Panc1 (cell line): ENCODE measurements at regions not wholly inside any gene's neighbourhood (a gene's known extent, or its start where the extent isn't known, plus 50 kb on each side); places are given as distances from the start of the nearest gene placed in this dataset.
A peak's percentile ranks its signal among the peaks of the same experiment; 100 is the strongest.
"Not testable (repeated sequence)": the region's sequence is repeated elsewhere in the genome, so short reads cannot be mapped to it uniquely, and the experiment has no call there.

Source experiments
- ATAC-seq: fragments of 200-7000 bp; cut with Tn5 transposase; 2 replicates; pipeline ENCODE4 v1.9.1; 2020; ENCODE audit warnings: mild to moderate bottlenecking, moderate library complexity
- BruUV-seq: library from RNA; stranded (reverse); fragments of 400-500 nt; replicated peaks from 2 replicates; lab custom pipeline; 2021; lab: Mats Ljungman, UMichigan
- CTCF ChIA-PET: fragments of 300-600 bp; sonication (Branson Sonifier 250); formaldehyde crosslinking; loops from one replicate; lab custom pipeline; 2022; ENCODE audit warnings: antibody characterized with exemption; lab: Charles Lee
- POLR2A ChIA-PET: fragments of 300-600 bp; sonication (Branson Sonifier 250); formaldehyde crosslinking; loops from one replicate; lab custom pipeline; 2022; ENCODE audit warnings: antibody characterized with exemption; lab: Charles Lee
- DNase-seq: peaks from one replicate; pipeline ENCODE4 v3.0.0-alpha.2; 2010; ENCODE audit warnings: low read depth, low spot score
- H3K27ac ChIP-seq: 2 replicates; pipeline ENCODE4 v1.5.1; 2011; ENCODE audit warnings: mild to moderate bottlenecking, low read length, inconsistent platforms
- H3K27me3 ChIP-seq: fragments of 200-500 bp; sonication (Bioruptor generic); 2 replicates; pipeline ENCODE4 v1.6.0; 2014; ENCODE audit warnings: low read length, inconsistent platforms; ENCODE audit not compliant: control insufficient read depth, insufficient read depth
- H3K36me3 ChIP-seq: fragments of 200-500 bp; sonication (Bioruptor generic); 2 replicates; pipeline ENCODE4 v1.5.1; 2014; ENCODE audit warnings: inconsistent platforms, mild to moderate bottlenecking, low read length, moderate library complexity; ENCODE audit not compliant: control insufficient read depth, insufficient read depth
- H3K4me1 ChIP-seq: 2 replicates; pipeline ENCODE4 v1.5.1; 2011; ENCODE audit warnings: inconsistent platforms, mild to moderate bottlenecking, low read length, moderate library complexity; ENCODE audit not compliant: control insufficient read depth, insufficient read depth
- H3K4me3 ChIP-seq, 2 experiments: 2 replicates each; pipeline ENCODE4 v1.5.1; 2011 to 2012; ENCODE audit warnings: low read depth in 2 of 2, low read length in 2 of 2, mild to moderate bottlenecking in 2 of 2, inconsistent platforms in 1 of 2, moderate library complexity in 1 of 2
- H3K9me3 ChIP-seq: fragments of 200-500 bp; sonication (Bioruptor generic); 2 replicates; pipeline ENCODE4 v1.5.1; 2014; ENCODE audit warnings: low read depth, mild to moderate bottlenecking, inconsistent platforms, low read length, moderate library complexity; ENCODE audit not compliant: control insufficient read depth, insufficient read depth
- in situ Hi-C: cut with HindIII; loops from 2 replicates; pipeline ENCODE4 v1.10.0; 2016; ENCODE audit warnings: low sequenced_read_pairs, low pct_unique_long_range_greater_than_20kb
- intact Hi-C: fragments of 100-400 bp; cut with micrococcal nuclease; formaldehyde crosslinking; loops from one replicate; pipeline ENCODE4 v1.10.0; 2022; ENCODE audit not compliant: unreplicated experiment

DNA sequence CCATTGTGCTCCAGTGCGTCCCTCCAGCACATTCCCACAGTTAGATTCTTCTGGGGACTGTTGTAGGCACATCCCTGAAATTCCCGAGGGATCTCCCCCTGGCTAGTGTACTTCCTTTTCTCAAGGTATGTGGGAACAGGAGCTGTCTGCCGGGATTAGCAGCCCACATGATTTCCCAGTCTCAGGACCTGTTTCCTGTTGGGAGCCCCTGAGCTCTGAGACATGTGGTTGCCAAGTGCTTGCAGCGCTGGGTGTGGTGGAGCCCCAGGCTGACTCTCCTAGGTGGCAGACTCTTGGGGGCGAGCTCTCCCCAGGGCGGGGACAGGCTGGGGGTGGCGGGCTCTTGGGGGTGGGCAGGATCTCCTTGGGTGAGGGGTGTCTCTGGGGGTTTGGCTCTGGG lies 287.0 kb upstream of the PLGLB1 start:
- BruUV-seq, intact Hi-C loops, in situ Hi-C loops, POLR2A ChIA-PET, H3K4me1 ChIP-seq, H3K9me3 ChIP-seq, H3K36me3 ChIP-seq, H3K27me3 ChIP-seq, H3K27ac ChIP-seq, CTCF ChIA-PET, DNase-seq, ATAC-seq, H3K4me3 ChIP-seq: not testable (repeated sequence)

GRCh38 chr2:87309785-87310184 lies 288.1 kb upstream of the PLGLB1 start:
- intact Hi-C loops, H3K27ac ChIP-seq: not testable (repeated sequence)
- 0 out of 2 replicates have a peak, but pooled peaks have one; percentile 26 for ATAC-seq

DNA sequence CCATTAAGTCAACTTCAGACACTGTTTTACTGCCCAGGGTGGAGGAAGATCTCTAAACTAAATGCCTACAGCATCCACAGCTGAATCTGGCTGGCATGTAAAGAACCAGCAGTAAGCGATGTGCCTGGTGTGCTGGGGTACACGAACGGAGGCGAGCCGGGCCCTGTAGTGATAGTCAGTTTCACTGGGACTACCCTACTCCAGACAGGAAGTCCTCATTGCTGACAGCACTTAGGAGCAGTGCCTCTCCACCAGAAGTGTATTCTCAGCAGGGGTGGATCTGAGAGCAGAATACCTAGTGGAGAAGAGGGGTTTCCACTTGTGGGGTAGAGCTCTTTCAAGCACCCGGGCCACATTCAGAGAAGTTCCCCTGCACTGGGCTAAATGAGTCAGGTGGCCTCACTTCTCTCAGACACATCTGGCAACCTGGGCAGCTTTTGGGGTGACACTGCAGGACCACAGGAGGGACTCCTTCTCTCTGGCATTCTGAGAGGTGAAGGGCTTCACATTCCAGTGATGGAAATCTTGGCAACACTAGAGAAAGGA lies 290.3 kb upstream of the PLGLB1 start:
- POLR2A ChIA-PET, intact Hi-C loops, BruUV-seq, H3K9me3 ChIP-seq, H3K27me3 ChIP-seq, in situ Hi-C loops, H3K36me3 ChIP-seq, ATAC-seq, DNase-seq, H3K4me3 ChIP-seq, H3K27ac ChIP-seq, H3K4me1 ChIP-seq, CTCF ChIA-PET: not testable (repeated sequence)

More at GRCh38 chr2:87309785-87310184, 288.1 kb upstream of the PLGLB1 start:
- BruUV-seq, POLR2A ChIA-PET, H3K36me3 ChIP-seq, H3K4me3 ChIP-seq, H3K4me1 ChIP-seq, H3K27me3 ChIP-seq, DNase-seq, CTCF ChIA-PET, H3K9me3 ChIP-seq, in situ Hi-C loops: not testable (repeated sequence)

- POLR2A ChIA-PET, H3K4me3 ChIP-seq, intact Hi-C loops, DNase-seq, ATAC-seq, in situ Hi-C loops, CTCF ChIA-PET, H3K4me1 ChIP-seq, H3K27me3 ChIP-seq, H3K27ac ChIP-seq, H3K36me3 ChIP-seq, H3K9me3 ChIP-seq, BruUV-seq: not testable (repeated sequence)
Observed at GRCh38 chr2:87314622-87315021, 293.0 kb upstream of the PLGLB1 start.

DNA sequence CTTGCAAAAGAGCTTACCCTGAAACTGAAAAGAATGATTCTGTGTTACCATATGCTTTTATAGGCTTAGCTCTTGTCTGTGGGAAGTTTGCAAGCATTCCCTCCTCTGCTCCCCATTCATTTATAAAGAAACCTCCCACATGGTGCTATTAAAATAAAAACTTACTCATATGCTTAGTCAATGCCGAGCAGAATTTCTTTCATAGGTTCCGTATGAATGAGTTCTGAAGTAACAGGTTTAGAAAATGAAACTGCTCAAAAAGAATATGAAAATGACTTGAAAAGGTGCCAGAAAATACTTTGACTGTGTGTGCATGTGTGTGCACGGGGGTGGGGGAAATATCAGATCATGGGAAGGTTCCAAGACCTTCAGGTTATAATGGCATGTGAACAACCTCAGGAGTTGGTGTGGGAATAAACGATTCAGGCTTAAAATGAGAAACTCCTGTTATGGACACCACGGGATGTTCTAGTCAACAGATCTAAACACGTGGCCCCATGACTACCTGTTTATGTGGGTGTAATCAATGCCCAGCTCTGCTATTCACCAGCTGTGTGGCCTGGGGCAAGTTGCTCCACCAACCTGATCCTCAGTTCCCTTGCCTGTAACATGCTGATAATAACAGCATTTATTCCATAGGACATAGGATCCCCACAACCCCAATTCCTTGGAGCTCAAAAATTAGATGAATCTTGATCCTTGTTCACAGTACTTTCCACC lies 293.7 kb upstream of the PLGLB1 start:
- H3K9me3 ChIP-seq, CTCF ChIA-PET, H3K27ac ChIP-seq, H3K27me3 ChIP-seq, BruUV-seq, DNase-seq, in situ Hi-C loops, H3K4me1 ChIP-seq, intact Hi-C loops, H3K4me3 ChIP-seq, H3K36me3 ChIP-seq, POLR2A ChIA-PET: not testable (repeated sequence)
- peak; percentile 70 for ATAC-seq

- intact Hi-C loops, H3K27me3 ChIP-seq, H3K9me3 ChIP-seq, in situ Hi-C loops, ATAC-seq, H3K4me3 ChIP-seq, POLR2A ChIA-PET, H3K36me3 ChIP-seq, H3K27ac ChIP-seq, DNase-seq, BruUV-seq, CTCF ChIA-PET, H3K4me1 ChIP-seq: not testable (repeated sequence)
Observed at GRCh38 chr2:87317193-87317592, 295.5 kb upstream of the PLGLB1 start.

DNA sequence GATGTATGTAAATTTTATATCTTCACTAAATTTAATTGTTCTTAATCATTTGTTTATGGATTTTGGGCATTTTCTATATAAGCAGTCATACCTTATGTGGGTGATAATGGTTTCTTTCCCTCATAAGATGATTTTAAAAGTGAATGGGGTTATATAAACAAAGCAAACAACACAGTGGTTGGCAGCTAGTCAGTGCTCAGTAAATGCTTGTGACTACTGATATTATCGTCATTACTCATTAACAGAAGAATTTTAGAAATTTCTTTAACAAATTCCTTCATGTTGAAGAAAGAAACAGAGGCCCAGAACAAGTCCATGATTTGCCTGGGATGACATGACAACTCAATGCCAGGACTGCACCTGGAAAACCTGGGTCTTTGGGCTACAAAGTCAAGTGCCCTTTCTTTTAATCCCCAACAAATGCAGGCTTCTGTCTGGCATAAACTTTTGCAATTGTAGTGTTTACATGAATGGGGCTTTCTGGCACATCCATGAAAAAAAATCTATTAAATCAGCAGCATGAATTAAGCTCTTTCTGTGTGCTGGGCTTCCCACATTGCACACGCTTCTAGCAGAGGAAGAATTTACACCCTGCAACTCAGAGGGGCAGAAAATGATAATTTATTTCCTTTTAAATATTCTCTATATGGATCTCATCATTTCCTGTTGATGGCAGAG lies 297.3 kb upstream of the PLGLB1 start:
- not testable (repeated sequence) for DNase-seq

More for the DNA sequence above, 297.3 kb upstream of the PLGLB1 start:
- BruUV-seq, CTCF ChIA-PET, H3K36me3 ChIP-seq, H3K27ac ChIP-seq, intact Hi-C loops, H3K9me3 ChIP-seq, H3K27me3 ChIP-seq, H3K4me1 ChIP-seq, POLR2A ChIA-PET, H3K4me3 ChIP-seq, in situ Hi-C loops: not testable (repeated sequence)
- peak; percentile 78 for ATAC-seq
